AG04449 (cell line): ENCODE measurements at regions not wholly inside any gene's neighbourhood (a gene's known extent, or its start where the extent isn't known, plus 50 kb on each side); places are given as distances from the start of the nearest gene placed in this dataset.

ENCODE experiments used
- CTCF ChIA-PET: fragments of 350-600 bp; formaldehyde crosslinking; extraction: SDS; loops from one replicate; lab custom pipeline; 2021; ENCODE audit warnings: antibody characterized with exemption; lab: Yijun Ruan, JAX
- POLR2A ChIA-PET: fragments of 400-600, 350-600 bp; formaldehyde crosslinking; extraction: SDS; loops from one replicate; lab custom pipeline; 2020; ENCODE audit warnings: antibody characterized with exemption, inconsistent platforms; lab: Yijun Ruan, JAX
- DNase-seq: peaks from one replicate; pipeline ENCODE4 v3.0.0-alpha.2; 2010; ENCODE audit warnings: low read depth, low spot score
- H3K4me3 ChIP-seq: 2 replicates; pipeline ENCODE4 v1.5.1; 2011; ENCODE audit warnings: low read depth, mild to moderate bottlenecking, control low read depth, low read length
- TF ChIP-seq, protein P1 (sequence below): IDR thresholded peaks from one replicate; pipeline ENCODE4 v1.5.1; 2011; ENCODE audit warnings: mild to moderate bottlenecking, moderate library complexity, low read length, control low read depth, inconsistent platforms; ENCODE audit not compliant: insufficient read depth; ENCODE audit errors: missing control alignments

DNA sequence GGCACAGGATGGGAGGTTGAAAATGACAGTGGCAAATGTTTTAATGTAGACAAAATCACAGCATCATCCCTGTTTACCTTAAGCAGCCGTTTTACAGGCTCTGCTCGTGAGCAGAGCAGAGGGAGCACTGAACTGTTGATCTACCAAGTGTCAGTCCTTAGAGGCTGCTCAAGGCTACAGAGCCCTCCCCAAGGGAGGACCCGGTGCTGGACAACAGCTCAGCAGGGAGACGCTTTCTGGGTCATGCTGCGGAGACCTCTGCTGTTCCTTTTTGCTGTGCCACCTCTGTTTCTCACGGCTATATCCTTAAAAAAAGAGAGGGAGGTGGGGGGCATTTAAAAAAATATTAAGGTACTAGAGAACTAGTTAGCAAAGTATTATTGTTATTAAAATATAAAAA lies 400.2 kb downstream of the GABRB3 start:
- CTCF ChIA-PET, result no interaction called here
- no peak overlapping the region for H3K4me3 ChIP-seq
- DNase-seq, result no peak
- TF ChIP-seq, protein P1, sequence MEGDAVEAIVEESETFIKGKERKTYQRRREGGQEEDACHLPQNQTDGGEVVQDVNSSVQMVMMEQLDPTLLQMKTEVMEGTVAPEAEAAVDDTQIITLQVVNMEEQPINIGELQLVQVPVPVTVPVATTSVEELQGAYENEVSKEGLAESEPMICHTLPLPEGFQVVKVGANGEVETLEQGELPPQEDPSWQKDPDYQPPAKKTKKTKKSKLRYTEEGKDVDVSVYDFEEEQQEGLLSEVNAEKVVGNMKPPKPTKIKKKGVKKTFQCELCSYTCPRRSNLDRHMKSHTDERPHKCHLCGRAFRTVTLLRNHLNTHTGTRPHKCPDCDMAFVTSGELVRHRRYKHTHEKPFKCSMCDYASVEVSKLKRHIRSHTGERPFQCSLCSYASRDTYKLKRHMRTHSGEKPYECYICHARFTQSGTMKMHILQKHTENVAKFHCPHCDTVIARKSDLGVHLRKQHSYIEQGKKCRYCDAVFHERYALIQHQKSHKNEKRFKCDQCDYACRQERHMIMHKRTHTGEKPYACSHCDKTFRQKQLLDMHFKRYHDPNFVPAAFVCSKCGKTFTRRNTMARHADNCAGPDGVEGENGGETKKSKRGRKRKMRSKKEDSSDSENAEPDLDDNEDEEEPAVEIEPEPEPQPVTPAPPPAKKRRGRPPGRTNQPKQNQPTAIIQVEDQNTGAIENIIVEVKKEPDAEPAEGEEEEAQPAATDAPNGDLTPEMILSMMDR, result no peak
- POLR2A ChIA-PET, result no interaction called here

DNA sequence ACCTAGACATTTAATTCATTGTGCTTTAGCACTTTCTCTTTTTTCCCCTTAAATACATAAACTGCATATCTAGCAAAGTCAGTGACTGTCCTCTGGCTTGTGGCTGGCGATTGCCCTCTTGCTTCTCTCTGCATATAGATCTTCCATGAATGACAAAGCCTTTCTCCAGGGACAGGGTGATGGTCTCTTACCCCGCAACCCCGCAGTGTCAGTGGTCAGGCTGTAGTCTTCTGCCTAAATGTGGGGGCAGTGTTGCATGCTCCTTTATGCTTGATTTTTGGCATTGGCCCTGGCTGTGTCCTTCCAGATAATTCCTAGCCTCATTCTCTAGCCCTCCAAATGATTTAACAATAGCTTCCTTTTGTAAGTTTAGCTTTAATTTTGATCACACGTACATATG lies 407.8 kb downstream of the GABRB3 start:
- no peak overlapping the region for H3K4me3 ChIP-seq
- no peak for DNase-seq
- POLR2A ChIA-PET, result no interaction called here
- CTCF ChIA-PET, result no interaction called here
- TF ChIP-seq, protein P1, result no peak

DNA sequence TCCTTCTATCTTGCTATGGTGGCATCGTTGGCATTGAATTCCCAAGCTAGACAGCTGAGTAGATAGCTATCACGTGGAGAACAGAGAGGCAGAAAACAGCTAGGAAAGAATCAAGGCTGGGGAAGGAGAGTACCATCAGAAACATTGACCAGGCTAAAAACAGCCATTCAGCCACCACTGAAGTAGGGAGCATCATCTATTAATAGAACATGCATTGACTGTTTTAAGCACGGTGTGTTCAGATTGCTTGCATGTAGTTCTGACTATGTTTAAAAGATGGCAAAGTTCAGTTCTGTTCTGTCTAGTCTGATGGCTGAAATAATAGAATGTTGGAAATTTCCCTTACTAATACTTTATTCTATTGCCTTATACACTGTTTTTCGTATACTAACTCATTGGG lies 413.0 kb downstream of the GABRB3 start:
- CTCF ChIA-PET, result no interaction called here
- TF ChIP-seq, protein P1, result no peak
- POLR2A ChIA-PET, result no interaction called here
- H3K4me3 ChIP-seq, result no peak overlapping the region
- DNase-seq, result no peak

DNA sequence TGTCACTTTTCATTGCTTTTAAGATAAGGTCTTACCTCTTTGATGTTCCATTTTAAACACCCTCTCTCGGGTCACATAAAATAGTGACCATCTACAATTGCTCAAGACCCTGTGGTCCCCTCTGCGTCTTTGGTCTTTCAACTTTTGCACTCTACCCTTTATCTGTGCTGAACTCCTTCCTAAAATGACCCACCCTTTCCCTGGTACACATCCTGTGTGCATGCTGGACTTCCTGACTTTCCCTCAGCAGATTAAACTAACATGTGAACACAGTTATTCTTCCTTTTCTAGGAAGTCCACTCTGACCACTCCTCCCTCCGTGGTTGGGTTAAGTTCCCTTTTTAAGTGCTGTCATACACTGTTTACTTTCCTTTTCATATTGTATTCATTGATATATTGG lies 414.2 kb downstream of the GABRB3 start:
- TF ChIP-seq, protein P1, result no peak
- DNase-seq, result no peak
- ChIA-PET POLR2A (no interaction called here), CTCF (no interaction called here)
- no peak overlapping the region for H3K4me3 ChIP-seq

DNA sequence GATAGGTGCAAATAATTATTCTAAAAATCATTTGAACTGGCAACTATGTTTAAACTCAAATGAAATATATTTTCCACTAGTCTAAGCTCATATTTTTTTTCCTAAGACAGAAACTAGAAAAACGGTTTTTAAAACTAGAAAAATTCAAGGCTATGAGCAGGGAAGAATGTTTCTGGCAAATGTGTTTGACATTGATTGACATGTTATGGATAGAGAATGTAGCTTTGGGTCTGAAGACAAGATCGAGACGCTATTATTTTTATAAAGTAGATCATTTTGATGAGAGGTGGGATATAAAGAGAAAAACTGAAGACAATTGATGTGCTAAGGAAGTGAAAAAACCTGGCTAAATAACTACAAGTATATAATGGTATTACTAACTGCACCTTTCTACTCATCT lies 415.2 kb downstream of the GABRB3 start:
- H3K4me3 ChIP-seq, result no peak overlapping the region
- ChIA-PET POLR2A (no interaction called here), CTCF (no interaction called here)
- TF ChIP-seq, protein P1, result no peak
- no peak for DNase-seq

DNA sequence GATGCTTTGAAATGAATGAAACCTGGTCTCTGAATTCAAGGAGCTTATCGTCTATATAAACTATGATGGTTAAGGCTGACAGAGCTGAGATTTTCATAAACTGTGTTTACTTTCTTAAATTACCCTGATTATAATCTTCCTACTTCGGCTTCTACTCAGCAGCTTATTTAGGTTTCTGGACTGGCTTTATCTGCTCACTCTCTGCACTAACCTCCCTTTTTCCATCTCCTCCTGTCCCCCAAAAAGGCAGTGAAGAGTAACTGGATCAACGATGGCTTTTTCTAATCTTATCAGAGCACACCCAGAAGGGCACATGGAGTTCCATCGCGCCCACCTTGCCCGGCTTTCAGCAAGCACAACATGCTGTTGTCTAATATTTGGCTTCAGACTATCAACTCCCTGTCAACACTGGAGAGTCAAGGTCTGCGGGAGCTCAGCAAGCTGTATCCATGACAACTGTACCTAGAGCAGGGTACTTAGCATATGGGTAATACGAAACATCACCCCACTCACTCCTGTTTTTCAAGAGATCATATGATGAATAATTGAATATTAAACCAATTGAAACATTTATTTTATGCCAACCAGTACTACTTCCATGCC lies 417.3 kb downstream of the GABRB3 start:
- TF ChIP-seq, protein P1, result no peak
- ChIA-PET CTCF (no interaction called here), POLR2A (no interaction called here)
- DNase-seq, result no peak
- no peak overlapping the region for H3K4me3 ChIP-seq
